Upper lobe of right lung (tissue), 1 donor: ENCODE measurements at regions not wholly inside any gene's neighbourhood (a gene's known extent, or its start where the extent isn't known, plus 50 kb on each side); places are given as distances from the start of the nearest gene placed in this dataset.
"Not testable (repeated sequence)": the region's sequence is repeated elsewhere in the genome, so short reads cannot be mapped to it uniquely, and the experiment has no call there.

ENCODE experiments used
- ATAC-seq: fragments of 200-7000 bp; cut with Tn5 transposase; one replicate; pipeline ENCODE4 v1.9.1; 2020; ENCODE audit warnings: mild to moderate bottlenecking, moderate library complexity
- DNase-seq: peaks from one replicate; pipeline ENCODE4 v3.0.0-alpha.2; 2020
- H3K27ac ChIP-seq: fragments of 200-600 bp; one replicate; pipeline ENCODE4 v1.8.0; 2022
- H3K27me3 ChIP-seq: fragments of 200-600 bp; one replicate; pipeline ENCODE4 v1.8.0; 2022; ENCODE audit warnings: mild to moderate bottlenecking
- H3K36me3 ChIP-seq: fragments of 200-600 bp; one replicate; pipeline ENCODE4 v1.8.0; 2022
- H3K4me1 ChIP-seq: fragments of 200-600 bp; one replicate; pipeline ENCODE4 v1.8.0; 2022
- H3K4me3 ChIP-seq: fragments of 200-600 bp; one replicate; pipeline ENCODE4 v1.8.0; 2022; ENCODE audit warnings: mild to moderate bottlenecking
- H3K9me3 ChIP-seq: fragments of 200-600 bp; one replicate; pipeline ENCODE4 v1.8.0; 2022
- CTCF ChIP-seq: fragments of 200-600 bp; IDR thresholded peaks from one replicate; pipeline ENCODE4 v1.8.0; 2022; ENCODE audit warnings: antibody characterized with exemption
- intact Hi-C: fragments of 100-400 bp; cut with DNase I; formaldehyde crosslinking; loops from one replicate; pipeline ENCODE4 v1.11.0; 2022
- donor health status: DM: no; HTN: yes; CAD: no; lungs with severe emphysema.

- H3K4me3 ChIP-seq = no peak overlapping the region
- ATAC-seq (no peak), DNase-seq (no peak)
- H3K36me3 ChIP-seq = no peaks in the 10 kb centered on the region
- intact Hi-C loops = no loop called here
- TF ChIP-seq CTCF = no peak
- H3K27me3 ChIP-seq = no peaks in the 10 kb centered on the region
- no peak overlapping the region for H3K27ac ChIP-seq
- H3K9me3 ChIP-seq = no peaks in the 10 kb centered on the region
- peaks cover 3% of the 10 kb centered on the region for H3K4me1 ChIP-seq
These were observed 540.7 kb upstream of the CADM1 start for GRCh38 chr11:116044941-116045340.

- TF ChIP-seq CTCF = no peak
- Histone ChIP-seq H3K4me3 (no peak overlapping the region), H3K27ac (no peak overlapping the region), H3K27me3 (no peaks in the 10 kb centered on the region), H3K9me3 (no peaks in the 10 kb centered on the region), H3K4me1 (peaks cover 3% of the 10 kb centered on the region), H3K36me3 (no peaks in the 10 kb centered on the region)
- DNase-seq (no peak), ATAC-seq (no peak)
- intact Hi-C loops = no loop called here
These were observed 540.3 kb upstream of the CADM1 start for GRCh38 chr11:116044520-116044919.

GRCh38 chr11:116043857-116044256 is 539.6 kb upstream of the CADM1 start:
- intact Hi-C loops = no loop called here
- H3K36me3 ChIP-seq = no peaks in the 10 kb centered on the region
- DNase-seq (no peak), ATAC-seq (peak; percentile 82)
- H3K4me3 ChIP-seq = no peak overlapping the region
- H3K4me1 ChIP-seq = no peaks in the 10 kb centered on the region
- no peak for TF ChIP-seq CTCF
- no peaks in the 10 kb centered on the region for H3K9me3 ChIP-seq
- no peak overlapping the region for H3K27ac ChIP-seq
- H3K27me3 ChIP-seq = no peaks in the 10 kb centered on the region

- H3K27me3 ChIP-seq, intact Hi-C loops, H3K36me3 ChIP-seq, H3K9me3 ChIP-seq, ATAC-seq, H3K4me3 ChIP-seq, H3K4me1 ChIP-seq, DNase-seq, H3K27ac ChIP-seq: not testable (repeated sequence)
These were observed 538.8 kb upstream of the CADM1 start for GRCh38 chr11:116043059-116043458.

- Histone ChIP-seq H3K4me1 (peaks cover 4% of the 10 kb centered on the region), H3K27me3 (no peaks in the 10 kb centered on the region), H3K9me3 (no peaks in the 10 kb centered on the region), H3K27ac (no peak overlapping the region), H3K36me3 (no peaks in the 10 kb centered on the region), H3K4me3 (no peak overlapping the region)
- intact Hi-C loops = no loop called here
- no peak for ATAC-seq
- TF ChIP-seq CTCF = no peak
- no peak for DNase-seq
These were observed 537.9 kb upstream of the CADM1 start for GRCh38 chr11:116042146-116042545.

GRCh38 chr11:116037861-116038260 is 533.6 kb upstream of the CADM1 start:
- Histone ChIP-seq H3K4me1 (peaks cover 4% of the 10 kb centered on the region), H3K27me3 (no peaks in the 10 kb centered on the region), H3K36me3 (no peaks in the 10 kb centered on the region), H3K9me3 (no peaks in the 10 kb centered on the region), H3K4me3 (no peak overlapping the region), H3K27ac (no peak overlapping the region)
- intact Hi-C loops = no loop called here
- no peak for TF ChIP-seq CTCF
- DNase-seq (no peak), ATAC-seq (no peak)
